PC-9 (cell line): ENCODE measurements at regions not wholly inside any gene's neighbourhood (a gene's known extent, or its start where the extent isn't known, plus 50 kb on each side); places are given as distances from the start of the nearest gene placed in this dataset.

Experiments
- BruUV-seq: library from RNA; stranded (reverse); fragments of 400-500 nt; replicated peaks from 2 replicates; lab custom pipeline; 2021; lab: Mats Ljungman, UMichigan
- CTCF ChIA-PET: fragments of 300-600 bp; sonication (Branson Sonifier 250); formaldehyde crosslinking; loops from one replicate; lab custom pipeline; 2022; ENCODE audit warnings: antibody characterized with exemption; lab: Charles Lee
- POLR2A ChIA-PET: fragments of 300-600 bp; sonication (Branson Sonifier 250); formaldehyde crosslinking; loops from one replicate; lab custom pipeline; 2022; ENCODE audit warnings: antibody characterized with exemption; ENCODE audit not compliant: unreplicated experiment; lab: Charles Lee
- DNase-seq, 2 experiments: peaks; one replicate each; pipeline versions ENCODE4 v3.0.0 to v3.0.0-alpha.2; 2015 to 2022; ENCODE audit warnings: mixed read lengths in 1 of 2
- H2AFZ ChIP-seq: fragments of 200-600 bp; sonication (generic); 2 replicates; pipeline ENCODE4 v1.8.1; 2017; ENCODE audit warnings: antibody characterized with exemption
- H3F3A ChIP-seq: fragments of 200-600 bp; sonication (generic); 2 replicates; pipeline ENCODE4 v1.8.1; 2017; ENCODE audit warnings: antibody characterized with exemption, mild to moderate bottlenecking, low read depth; ENCODE audit not compliant: insufficient read depth
- H3K27ac ChIP-seq: fragments of 200-600 bp; sonication (generic); 2 replicates; pipeline ENCODE4 v1.6.1; 2016; ENCODE audit warnings: mixed run types
- H3K27me3 ChIP-seq: fragments of 200-600 bp; sonication (generic); 2 replicates; pipeline ENCODE4 v1.6.1; 2016; ENCODE audit warnings: low read depth, mixed run types; ENCODE audit not compliant: insufficient read depth
- H3K36me3 ChIP-seq: fragments of 200-600 bp; sonication (generic); 2 replicates; pipeline ENCODE4 v1.6.1; 2016; ENCODE audit warnings: low read depth, mixed run types
- H3K4me1 ChIP-seq: fragments of 200-600 bp; sonication (generic); replicated peaks from 2 replicates; pipeline ENCODE4 v1.6.1; 2016; ENCODE audit warnings: mixed run types; ENCODE audit not compliant: insufficient read depth
- H3K4me2 ChIP-seq: fragments of 200-600 bp; sonication (generic); 2 replicates; pipeline ENCODE4 v1.6.1; 2017; ENCODE audit warnings: mixed run types
- H3K4me3 ChIP-seq: fragments of 200-600 bp; sonication (generic); 2 replicates; pipeline ENCODE4 v1.6.1; 2016; ENCODE audit warnings: mixed run types
- H3K79me2 ChIP-seq: fragments of 200-600 bp; sonication (generic); 2 replicates; pipeline ENCODE4 v1.6.1; 2017; ENCODE audit warnings: low read depth, mixed run types
- H3K9me2 ChIP-seq: fragments of 200-600 bp; sonication (generic); 2 replicates; pipeline ENCODE4 v1.8.1; 2017; ENCODE audit warnings: mild to moderate bottlenecking; ENCODE audit not compliant: insufficient read depth
- H3K9me3 ChIP-seq: fragments of 200-600 bp; sonication (generic); 2 replicates; pipeline ENCODE4 v1.8.1; 2016; ENCODE audit warnings: low read depth; ENCODE audit not compliant: insufficient read depth
- H4K20me1 ChIP-seq: fragments of 200-600 bp; sonication (generic); 2 replicates; pipeline ENCODE4 v1.8.1; 2017; ENCODE audit not compliant: insufficient read depth
- CTCF ChIP-seq: fragments of 200-600 bp; sonication (generic); conservative IDR thresholded peaks from 2 replicates; pipeline ENCODE4 v1.6.1; 2017; ENCODE audit warnings: mixed run types, antibody characterized with exemption, mild to moderate bottlenecking, moderate library complexity
- EZH2 ChIP-seq: fragments of 200-600 bp; sonication (generic); IDR thresholded peaks from 2 replicates; pipeline ENCODE4 v1.8.0; 2017; ENCODE audit warnings: antibody characterized with exemption, low read depth
- intact Hi-C: fragments of 100-400 bp; cut with micrococcal nuclease; formaldehyde crosslinking; loops from one replicate; pipeline ENCODE4 v1.10.0; 2022; ENCODE audit not compliant: unreplicated experiment

- Histone ChIP-seq H3F3A (no peaks in the 10 kb centered on the region), H3K36me3 (no peaks in the 10 kb centered on the region), H4K20me1 (no peaks in the 10 kb centered on the region), H3K4me2 (no peak overlapping the region), H3K27ac (no peak overlapping the region), H3K79me2 (no peaks in the 10 kb centered on the region), H2AFZ (no peak overlapping the region), H3K4me1 (no peaks in the 10 kb centered on the region), H3K9me3 (no peaks in the 10 kb centered on the region), H3K9me2 (no peaks in the 10 kb centered on the region), H3K4me3 (no peak overlapping the region), H3K27me3 (peaks cover 45% of the 10 kb centered on the region)
- BruUV-seq: no TSS peak
- DNase-seq: no peak
- ChIA-PET CTCF (no interaction called here), POLR2A (no interaction called here)
- intact Hi-C loops: no loop called here
- TF ChIP-seq CTCF (no peak), EZH2 (no peak)
These were observed 528.6 kb upstream of the ID2 start for GRCh38 chr2:8153258-8153718.

GRCh38 chr2:8154270-8154669 is 527.6 kb upstream of the ID2 start:
- no peak for DNase-seq
- H3K79me2 ChIP-seq: no peaks in the 10 kb centered on the region
- no peak overlapping the region for H3K4me2 ChIP-seq
- no peak overlapping the region for H3K27ac ChIP-seq
- ChIA-PET CTCF (no interaction called here), POLR2A (no interaction called here)
- no TSS peak for BruUV-seq
- H3K27me3 ChIP-seq: peaks cover 54% of the 10 kb centered on the region
- no peak for TF ChIP-seq EZH2
- TF ChIP-seq CTCF: no peak
- H3K9me3 ChIP-seq: no peaks in the 10 kb centered on the region
- H4K20me1 ChIP-seq: no peaks in the 10 kb centered on the region
- no peak overlapping the region for H3K4me3 ChIP-seq
- no peaks in the 10 kb centered on the region for H3F3A ChIP-seq
- H2AFZ ChIP-seq: no peak overlapping the region
- no peaks in the 10 kb centered on the region for H3K4me1 ChIP-seq
- no peaks in the 10 kb centered on the region for H3K9me2 ChIP-seq
- intact Hi-C loops: no loop called here
- H3K36me3 ChIP-seq: no peaks in the 10 kb centered on the region

GRCh38 chr2:8154936-8155335 is 526.9 kb upstream of the ID2 start:
- Histone ChIP-seq H3K79me2 (no peaks in the 10 kb centered on the region), H3K27ac (no peak overlapping the region), H3K4me3 (no peak overlapping the region), H3K9me3 (no peaks in the 10 kb centered on the region), H4K20me1 (no peaks in the 10 kb centered on the region), H3F3A (no peaks in the 10 kb centered on the region), H3K27me3 (peaks cover 56% of the 10 kb centered on the region), H3K9me2 (no peaks in the 10 kb centered on the region), H3K36me3 (no peaks in the 10 kb centered on the region), H3K4me1 (no peaks in the 10 kb centered on the region), H3K4me2 (no peak overlapping the region), H2AFZ (no peak overlapping the region)
- DNase-seq: no peak
- intact Hi-C loops: no loop called here
- ChIA-PET POLR2A (no interaction called here), CTCF (no interaction called here)
- no peak for TF ChIP-seq EZH2
- TF ChIP-seq CTCF: no peak
- BruUV-seq: no TSS peak
